ENCODE measurements at regions not wholly inside any gene's neighbourhood (a gene's known extent, or its start where the extent isn't known, plus 50 kb on each side); places are given as distances from the start of the nearest gene placed in this dataset.
"Not testable (repeated sequence)": the region's sequence is repeated elsewhere in the genome, so short reads cannot be mapped to it uniquely, and the experiment has no call there.

GRCh38 chr5:122674385-122674784, 100.5 kb upstream of the SNX2 start:
- DNase-seq, result no peak

- DNase-seq, result no peak
Measured at GRCh38 chr5:122680623-122681350, 94.1 kb upstream of the SNX2 start.

- DNase-seq, result no peak
Measured at GRCh38 chr5:122683631-122684030, 91.2 kb upstream of the SNX2 start.

- peak; percentile 22 for DNase-seq
Measured at GRCh38 chr5:122690266-122690665, 84.6 kb upstream of the SNX2 start.

GRCh38 chr5:122691931-122692330, 82.9 kb upstream of the SNX2 start:
- DNase-seq, result no peak

GRCh38 chr5:122693963-122694362, 80.9 kb upstream of the SNX2 start:
- DNase-seq, result no peak

- no peak for DNase-seq
Measured at GRCh38 chr5:122694884-122695283, 80.0 kb upstream of the SNX2 start.

GRCh38 chr5:122696735-122697134, 78.1 kb upstream of the SNX2 start:
- DNase-seq, result not testable (repeated sequence)

GRCh38 chr5:122697191-122697590, 77.7 kb upstream of the SNX2 start:
- DNase-seq, result no peak

GRCh38 chr5:122699201-122699600, 75.7 kb upstream of the SNX2 start:
- DNase-seq, result no peak

- DNase-seq, result no peak
Measured at GRCh38 chr5:122701640-122702523, 73.0 kb upstream of the SNX2 start.

- DNase-seq, result no peak
Measured at GRCh38 chr5:122702524-122702875, 72.4 kb upstream of the SNX2 start.

- no peak for DNase-seq
Measured at GRCh38 chr5:122703203-122703602, 71.7 kb upstream of the SNX2 start.

- DNase-seq, result no peak
Measured at GRCh38 chr5:122704247-122705036, 70.4 kb upstream of the SNX2 start.

GRCh38 chr5:122705851-122706250, 69.0 kb upstream of the SNX2 start:
- no peak for DNase-seq

GRCh38 chr5:122707796-122708195, 67.1 kb upstream of the SNX2 start:
- DNase-seq, result no peak

GRCh38 chr5:122713041-122713440, 61.8 kb upstream of the SNX2 start:
- DNase-seq, result no peak

GRCh38 chr5:122715095-122715494, 59.8 kb upstream of the SNX2 start:
- DNase-seq, result no peak

- DNase-seq, result no peak
Measured at GRCh38 chr5:122718611-122719010, 56.3 kb upstream of the SNX2 start.

GRCh38 chr5:122719991-122720746, 54.7 kb upstream of the SNX2 start:
- DNase-seq, result no peak

- no peak for DNase-seq
Measured at GRCh38 chr5:122721127-122721526, 53.8 kb upstream of the SNX2 start.

- DNase-seq, result no peak
Measured at GRCh38 chr5:122722341-122722740, 52.5 kb upstream of the SNX2 start.
